Mesodermal cell (in vitro differentiated cells): ENCODE measurements at regions not wholly inside any gene's neighbourhood (a gene's known extent, or its start where the extent isn't known, plus 50 kb on each side); places are given as distances from the start of the nearest gene placed in this dataset.

Experiments
- H3K27ac ChIP-seq: 2 replicates; pipeline ENCODE4 v1.7.0; 2013; ENCODE audit warnings: mild to moderate bottlenecking, low read depth, low read length, moderate library complexity; ENCODE audit not compliant: severe bottlenecking
- H3K36me3 ChIP-seq: 2 replicates; pipeline ENCODE4 v1.7.1; 2013; ENCODE audit warnings: mild to moderate bottlenecking, low read length, moderate library complexity; ENCODE audit not compliant: control insufficient read depth, insufficient read depth
- H3K4me1 ChIP-seq: one replicate; pipeline ENCODE4 v1.7.1; 2013; ENCODE audit warnings: mild to moderate bottlenecking, low read length; ENCODE audit not compliant: insufficient read depth, control insufficient read depth, poor library complexity, severe bottlenecking
- H3K4me3 ChIP-seq: 2 replicates; pipeline ENCODE4 v1.7.0; 2013; ENCODE audit warnings: low read length, control low read depth, mild to moderate bottlenecking; ENCODE audit not compliant: insufficient read depth, poor library complexity, severe bottlenecking; ENCODE audit errors: extremely low read depth
- H3K9me3 ChIP-seq: 2 replicates; pipeline ENCODE4 v1.7.1; 2013; ENCODE audit warnings: mild to moderate bottlenecking, low read length, moderate library complexity; ENCODE audit not compliant: control insufficient read depth
- WGBS, 2 experiments: methylation state at CpG; one replicate each; pipeline ENCODE4 v1.1.5; 2013; ENCODE audit warnings: missing lambda C conversion rate in 2 of 2; ENCODE audit not compliant: insufficient coverage in 2 of 2; 5-methylcytosine and 5-hydroxymethylcytosine counted together

DNA sequence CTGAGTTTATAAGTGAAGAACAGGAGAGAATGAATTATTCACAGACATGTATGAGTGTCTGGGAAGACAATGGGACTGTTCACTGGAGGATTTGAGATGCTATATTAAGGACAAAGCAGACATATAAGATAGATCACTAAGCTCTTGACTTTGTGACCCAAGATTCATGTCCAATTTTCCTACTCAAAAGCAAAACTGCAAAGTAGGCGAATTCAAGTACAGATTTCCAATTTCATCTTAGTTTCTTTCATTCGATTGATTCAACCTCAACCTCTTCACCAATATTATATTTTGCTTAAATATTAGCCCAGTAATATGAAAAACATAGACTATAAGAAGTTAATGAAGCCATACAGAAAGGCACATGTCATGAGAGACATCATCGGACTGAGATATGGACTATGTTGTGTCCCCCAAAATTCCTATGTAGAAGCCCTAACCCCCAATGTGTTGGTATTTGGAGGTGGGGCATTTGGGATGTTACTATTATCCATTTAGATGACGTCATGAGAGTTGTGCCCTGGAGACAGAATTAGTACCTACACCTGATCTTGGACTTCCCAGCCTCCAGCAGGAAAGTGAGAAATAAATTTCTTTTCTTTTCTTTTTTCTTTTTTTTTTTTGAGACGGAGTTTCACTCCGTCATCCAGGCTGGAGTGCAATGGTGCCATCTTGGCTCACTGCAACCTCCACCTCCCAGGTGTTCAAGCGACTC is 353.7 kb upstream of the AKR1E2 start:
- Histone ChIP-seq H3K27ac (no peak overlapping the region), H3K9me3 (no peaks in the 10 kb centered on the region), H3K4me1 (peaks cover 20% of the 10 kb centered on the region), H3K4me3 (no peak overlapping the region), H3K36me3 (no peaks in the 10 kb centered on the region)
- WGBS, 2 experiments, result 86 to 96% methylated on average over 4 of the region's 7 CpGs

DNA sequence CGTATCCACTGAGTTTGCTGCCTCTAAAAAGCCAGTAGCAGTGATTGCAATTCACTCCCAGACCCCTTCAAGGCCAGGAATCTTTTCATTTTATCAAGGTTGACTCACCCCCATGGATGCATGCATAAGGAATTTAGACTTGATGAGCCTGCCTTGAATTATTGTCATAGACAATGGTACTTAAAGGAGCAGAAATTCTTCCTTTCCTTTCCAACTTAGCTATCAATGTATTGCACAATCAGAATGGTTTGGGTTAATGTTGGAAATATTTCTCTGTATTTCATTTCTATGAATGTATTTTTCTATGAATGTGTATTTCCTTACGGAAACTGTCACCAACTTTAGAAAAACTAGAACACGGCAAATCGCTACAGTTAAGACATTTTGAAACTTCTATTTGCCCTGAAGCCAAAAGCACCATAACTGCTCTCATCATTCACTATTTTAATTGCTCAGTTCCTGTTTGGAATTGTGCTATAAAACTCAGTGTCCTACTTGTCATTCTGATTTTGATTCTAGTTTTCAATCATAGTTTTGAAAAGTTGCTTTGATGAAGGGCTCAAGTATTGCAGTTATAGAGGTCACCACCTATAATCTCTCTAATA is 355.7 kb upstream of the AKR1E2 start:
- peak overlapping the region; percentile 55 for H3K27ac ChIP-seq
- H3K4me3 ChIP-seq, result no peak overlapping the region
- H3K9me3 ChIP-seq, result no peaks in the 10 kb centered on the region
- WGBS, 2 experiments, result 83 to 92% methylated on average over 1 to 4 of the region's 4 CpGs
- no peaks in the 10 kb centered on the region for H3K36me3 ChIP-seq
- peaks cover 20% of the 10 kb centered on the region for H3K4me1 ChIP-seq

DNA sequence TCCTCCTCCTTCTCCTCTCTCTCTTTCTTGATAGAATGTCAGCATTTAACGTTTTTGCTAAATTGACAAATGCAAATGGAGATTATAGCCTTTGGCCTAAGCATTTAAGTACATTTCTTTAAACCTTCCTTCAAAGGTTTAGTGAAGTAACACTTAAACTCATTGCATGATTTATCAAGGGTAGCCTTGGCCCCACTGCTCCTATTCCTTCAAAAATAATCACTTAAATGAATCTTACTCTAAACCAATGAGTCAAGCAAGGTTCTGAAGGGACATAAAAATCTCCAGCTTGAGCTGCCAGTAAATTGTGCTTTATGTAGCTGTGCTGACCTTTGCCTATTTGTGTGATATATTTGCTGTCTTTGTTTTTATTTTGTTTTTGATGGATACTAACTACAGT is 358.5 kb upstream of the AKR1E2 start:
- H3K27ac ChIP-seq, result no peak overlapping the region
- H3K9me3 ChIP-seq, result no peaks in the 10 kb centered on the region
- no peak overlapping the region for H3K4me3 ChIP-seq
- WGBS, 2 experiments, result 50% methylated on average over 1 of the region's 1 CpG; no CpG with 5 or more reads in 1 of the 2 experiments
- H3K4me1 ChIP-seq, result peaks cover 6% of the 10 kb centered on the region
- no peaks in the 10 kb centered on the region for H3K36me3 ChIP-seq

DNA sequence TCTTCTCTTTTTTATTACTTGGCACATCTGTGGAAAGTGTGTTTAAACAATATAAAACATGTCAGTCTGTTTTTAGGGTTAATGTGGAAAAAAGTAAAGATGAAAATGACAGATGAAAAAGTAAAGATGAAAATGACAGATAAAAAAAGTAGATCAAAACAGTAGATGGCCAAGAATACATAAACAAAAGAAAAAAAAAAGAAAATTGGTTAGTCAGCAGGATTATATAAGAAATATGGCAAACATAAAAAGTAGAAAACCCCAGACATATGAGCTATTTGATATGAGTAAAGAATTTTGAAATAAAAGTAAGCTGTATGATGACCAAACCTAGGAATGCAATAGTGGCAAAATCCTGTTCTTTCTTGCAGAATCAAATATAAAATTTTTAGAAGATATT is 365.7 kb upstream of the AKR1E2 start:
- Histone ChIP-seq H3K4me3 (no peak overlapping the region), H3K27ac (no peak overlapping the region), H3K36me3 (no peaks in the 10 kb centered on the region), H3K4me1 (no peaks in the 10 kb centered on the region), H3K9me3 (no peaks in the 10 kb centered on the region)

DNA sequence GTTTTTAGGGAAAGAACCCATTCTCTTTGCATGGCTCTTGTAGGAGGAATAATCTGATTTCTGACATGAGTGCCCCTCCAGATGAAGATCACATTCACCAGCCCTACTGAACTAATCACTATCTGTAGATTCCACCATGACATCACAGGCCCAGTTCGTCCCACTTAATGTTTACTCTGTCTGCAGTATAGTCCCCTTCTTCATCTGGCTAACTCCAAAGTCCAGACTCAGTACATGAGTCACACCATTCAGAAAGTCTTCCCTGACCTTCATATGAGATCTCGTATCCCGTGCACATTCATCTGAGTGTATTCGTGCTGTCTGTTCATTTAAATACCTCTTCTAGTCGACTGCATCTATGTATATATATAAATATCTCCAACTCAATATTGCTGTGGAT is 366.5 kb upstream of the AKR1E2 start:
- Histone ChIP-seq H3K36me3 (no peaks in the 10 kb centered on the region), H3K27ac (no peak overlapping the region), H3K4me1 (no peaks in the 10 kb centered on the region), H3K9me3 (no peaks in the 10 kb centered on the region), H3K4me3 (no peak overlapping the region)
- WGBS, 2 experiments, result 60 to 67% methylated on average over 1 of the region's 5 CpGs

DNA sequence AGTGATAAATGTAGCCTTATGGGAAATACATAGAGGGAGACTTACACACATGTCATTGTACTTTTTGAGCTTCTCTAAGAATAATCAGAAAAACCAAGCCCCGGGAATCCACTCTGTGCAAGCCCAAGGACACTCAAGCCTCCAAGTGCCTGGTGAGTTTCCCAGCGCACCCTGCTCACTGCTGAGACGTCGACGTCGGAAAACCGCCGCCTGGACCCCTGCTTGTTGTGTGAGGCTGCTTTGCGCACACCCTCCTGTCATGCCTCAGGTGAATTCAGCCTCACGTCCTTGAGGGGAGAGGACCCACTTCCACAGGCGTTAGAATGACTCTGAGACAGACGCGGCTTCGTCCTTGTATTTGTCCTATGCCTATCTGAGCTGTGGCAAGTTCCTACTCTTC is 368.4 kb upstream of the AKR1E2 start:
- no peak overlapping the region for H3K4me3 ChIP-seq
- H3K4me1 ChIP-seq, result no peaks in the 10 kb centered on the region
- H3K27ac ChIP-seq, result no peak overlapping the region
- WGBS, 2 experiments, result 92 to 95% methylated on average over 13 to 14 of the region's 14 CpGs
- no peaks in the 10 kb centered on the region for H3K9me3 ChIP-seq
- no peaks in the 10 kb centered on the region for H3K36me3 ChIP-seq

DNA sequence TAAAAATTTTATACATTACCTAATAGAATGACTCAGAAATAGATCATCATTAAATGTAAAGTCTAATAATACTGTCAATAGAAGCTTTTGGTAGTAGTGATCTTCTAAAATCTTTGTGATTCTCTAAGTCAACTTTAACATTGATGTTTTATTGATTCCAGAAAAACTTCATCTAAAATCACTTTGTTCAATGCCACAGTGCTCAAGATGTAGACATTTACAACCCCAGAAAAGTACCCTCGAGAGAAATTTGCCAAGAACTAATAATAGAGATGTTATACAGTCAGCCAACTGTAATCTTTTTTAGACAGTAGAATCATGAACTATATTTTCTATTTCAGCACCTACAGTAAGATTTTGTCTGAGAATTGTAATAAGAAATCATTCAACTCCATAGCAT is 369.2 kb upstream of the AKR1E2 start:
- Histone ChIP-seq H3K9me3 (no peaks in the 10 kb centered on the region), H3K4me3 (no peak overlapping the region), H3K27ac (no peak overlapping the region), H3K36me3 (no peaks in the 10 kb centered on the region), H3K4me1 (no peaks in the 10 kb centered on the region)
- WGBS, 2 experiments, result no CpG with 5 or more reads among the region's 1 CpG

DNA sequence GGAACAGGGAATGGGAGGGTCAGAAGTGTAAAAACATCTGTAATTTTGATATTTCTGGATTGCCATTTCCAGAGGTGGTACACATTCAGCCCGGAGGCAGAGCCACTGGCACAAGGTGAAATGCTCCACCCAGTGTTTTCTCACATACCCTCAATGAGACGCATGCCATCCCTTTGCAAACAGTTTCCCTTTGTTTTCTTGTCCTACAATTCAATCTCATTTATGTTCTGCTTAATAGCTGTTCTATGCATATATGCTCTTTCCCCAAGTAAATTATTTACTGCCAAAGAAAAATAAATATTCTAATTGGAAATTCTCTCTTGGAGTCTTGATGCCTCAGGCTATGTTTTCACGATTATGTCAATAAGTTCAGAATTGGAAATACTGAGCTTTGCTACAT is 369.7 kb upstream of the AKR1E2 start:
- Histone ChIP-seq H3K27ac (no peak overlapping the region), H3K4me3 (no peak overlapping the region), H3K36me3 (no peaks in the 10 kb centered on the region), H3K9me3 (no peaks in the 10 kb centered on the region), H3K4me1 (peaks cover 4% of the 10 kb centered on the region)
- WGBS, 2 experiments, result 89 to 96% methylated on average over 3 of the region's 3 CpGs

DNA sequence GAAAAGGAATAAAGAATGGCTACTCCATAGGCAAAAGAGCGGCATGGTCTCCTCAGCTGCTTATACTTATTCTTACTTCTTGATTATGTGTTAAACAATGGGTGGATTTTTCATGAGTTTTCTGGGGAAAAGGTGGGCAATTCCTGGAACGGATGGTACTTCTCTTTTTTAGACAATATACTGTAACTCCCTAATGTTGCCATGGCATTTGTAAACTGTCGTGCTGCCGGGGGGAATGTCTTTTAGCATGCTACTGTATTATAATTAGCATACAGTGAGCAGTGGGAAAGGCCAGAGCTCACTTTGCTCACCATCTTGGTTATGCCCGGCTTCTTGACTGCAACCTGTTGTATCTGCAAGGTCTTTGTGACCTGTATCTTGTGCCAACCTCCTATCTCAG is 372.1 kb upstream of the AKR1E2 start:
- no peaks in the 10 kb centered on the region for H3K9me3 ChIP-seq
- no peak overlapping the region for H3K27ac ChIP-seq
- H3K36me3 ChIP-seq, result no peaks in the 10 kb centered on the region
- H3K4me1 ChIP-seq, result peaks cover 12% of the 10 kb centered on the region
- no peak overlapping the region for H3K4me3 ChIP-seq
- WGBS, 2 experiments, result 89 to 100% methylated on average over 1 to 3 of the region's 5 CpGs

DNA sequence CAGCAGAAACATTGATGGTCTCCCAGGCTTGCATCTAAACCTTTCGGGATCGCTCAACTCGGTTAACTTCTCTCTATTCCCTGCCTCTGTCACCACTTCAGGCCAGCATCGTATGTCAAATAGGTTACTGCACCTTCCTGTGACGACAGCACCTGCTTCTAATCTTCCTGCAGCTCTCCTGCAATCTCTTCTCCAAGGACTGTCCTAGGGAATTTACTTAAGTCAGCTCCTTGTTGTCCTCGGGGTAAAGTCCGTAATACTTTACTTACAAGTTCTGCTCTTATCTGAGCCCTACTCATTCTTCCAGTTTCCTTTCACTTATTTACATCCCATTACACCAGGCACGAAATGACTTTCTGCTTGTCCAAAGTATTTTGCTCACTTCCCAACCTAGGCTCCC is 372.7 kb upstream of the AKR1E2 start:
- H3K4me1 ChIP-seq, result peaks cover 12% of the 10 kb centered on the region
- H3K36me3 ChIP-seq, result no peaks in the 10 kb centered on the region
- no peak overlapping the region for H3K4me3 ChIP-seq
- no peaks in the 10 kb centered on the region for H3K9me3 ChIP-seq
- 83 to 87% methylated on average over 8 of the region's 8 CpGs for WGBS, 2 experiments
- H3K27ac ChIP-seq, result no peak overlapping the region
